OCI-LY1 (cell line): ENCODE measurements at regions not wholly inside any gene's neighbourhood (a gene's known extent, or its start where the extent isn't known, plus 50 kb on each side); places are given as distances from the start of the nearest gene placed in this dataset.

Experiments used
- H2AFZ ChIP-seq: fragments of 200-600 bp; sonication (generic), shearing (Covaris generic); 2 replicates; pipeline ENCODE4 v1.6.0; 2014; ENCODE audit warnings: antibody characterized with exemption, mild to moderate bottlenecking, low read length
- H3F3A ChIP-seq: fragments of 200-600 bp; sonication (generic), shearing (Covaris generic); 2 replicates; pipeline ENCODE4 v1.6.0; 2014; ENCODE audit warnings: mild to moderate bottlenecking, antibody characterized with exemption, low read length, moderate library complexity; ENCODE audit not compliant: insufficient read depth
- H3K27ac ChIP-seq: fragments of 200-600 bp; sonication (generic); 2 replicates; pipeline ENCODE4 v1.5.1; 2014; ENCODE audit warnings: low read length, mixed run types, mild to moderate bottlenecking, low read depth; ENCODE audit not compliant: poor library complexity, severe bottlenecking
- H3K27me3 ChIP-seq: fragments of 200-600 bp; sonication (generic); 2 replicates; pipeline ENCODE4 v1.6.0; 2014; ENCODE audit warnings: antibody characterized with exemption, mild to moderate bottlenecking, low read length, moderate library complexity; ENCODE audit not compliant: insufficient read depth
- H3K36me3 ChIP-seq: fragments of 200-600 bp; sonication (generic); 2 replicates; pipeline ENCODE4 v1.6.1; 2014; ENCODE audit warnings: mild to moderate bottlenecking, antibody characterized with exemption, low read length, moderate library complexity, mixed read lengths; ENCODE audit not compliant: insufficient read depth
- H3K4me1 ChIP-seq: fragments of 200-600 bp; sonication (generic); 2 replicates; pipeline ENCODE4 v1.5.1; 2014; ENCODE audit warnings: mild to moderate bottlenecking, low read length, moderate library complexity; ENCODE audit not compliant: insufficient read depth, severe bottlenecking
- H3K4me2 ChIP-seq: fragments of 200-600 bp; sonication (generic), shearing (Covaris generic); 2 replicates; pipeline ENCODE4 v1.6.1; 2014; ENCODE audit warnings: low read length
- H3K4me3 ChIP-seq: fragments of 200-600 bp; sonication (generic); 2 replicates; pipeline ENCODE4 v1.5.1; 2014; ENCODE audit warnings: low read length, low read depth, mild to moderate bottlenecking, mixed read lengths; ENCODE audit not compliant: poor library complexity, severe bottlenecking
- H3K79me2 ChIP-seq: fragments of 200-600 bp; shearing (Covaris generic); 2 replicates; pipeline ENCODE4 v1.6.1; 2016; ENCODE audit warnings: mixed run types, low read length, mixed read lengths; ENCODE audit not compliant: insufficient read depth
- H3K9ac ChIP-seq: fragments of 200-600 bp; sonication (generic), shearing (Covaris generic); 2 replicates; pipeline ENCODE4 v1.6.1; 2014; ENCODE audit warnings: mild to moderate bottlenecking, low read length, mixed read lengths
- H3K9me2 ChIP-seq: fragments of 200-600 bp; sonication (generic), shearing (Covaris generic); 2 replicates; pipeline ENCODE4 v1.6.1; 2014; ENCODE audit warnings: low read depth, mild to moderate bottlenecking, low read length, mixed read lengths
- H3K9me3 ChIP-seq: fragments of 200-600 bp; shearing (Covaris generic); 2 replicates; pipeline ENCODE4 v1.6.1; 2014; ENCODE audit warnings: low read length, mixed read lengths
- H4K20me1 ChIP-seq: fragments of 200-600 bp; sonication (generic), shearing (Covaris generic); 2 replicates; pipeline ENCODE4 v1.6.0; 2016; ENCODE audit warnings: mild to moderate bottlenecking, low read length; ENCODE audit not compliant: insufficient read depth
- CTCF ChIP-seq: fragments of 200-600 bp; sonication (generic), shearing (Covaris generic); IDR thresholded peaks from 2 replicates; pipeline ENCODE4 v1.5.1; 2017; ENCODE audit warnings: mild to moderate bottlenecking, antibody characterized with exemption, low read length, moderate library complexity, mixed read lengths
- EZH2 ChIP-seq: fragments of 200-600 bp; sonication (generic), shearing (Covaris generic); IDR thresholded peaks from 2 replicates; pipeline ENCODE4 v1.8.0; 2017; ENCODE audit warnings: borderline replicate concordance, mixed run types, mild to moderate bottlenecking, antibody characterized with exemption, low read length, moderate library complexity, mixed read lengths

GRCh38 chr17:77796176-77796860, 162.2 kb upstream of the TNRC6C start:
- Histone ChIP-seq H3K4me1 (no peaks in the 10 kb centered on the region), H3K9me3 (no peaks in the 10 kb centered on the region), H3K9ac (no peak overlapping the region), H3K36me3 (no peaks in the 10 kb centered on the region), H2AFZ (no peak overlapping the region), H4K20me1 (no peaks in the 10 kb centered on the region), H3K4me3 (no peak overlapping the region), H3K27ac (no peak overlapping the region), H3K27me3 (no peaks in the 10 kb centered on the region; the same call in 1 of the 2 replicates), H3K4me2 (no peak overlapping the region), H3F3A (no peaks in the 10 kb centered on the region), H3K9me2 (no peaks in the 10 kb centered on the region), H3K79me2 (no peaks in the 10 kb centered on the region)
- TF ChIP-seq CTCF (no peak), EZH2 (no peak)

GRCh38 chr17:77798031-77798430, 160.5 kb upstream of the TNRC6C start:
- TF ChIP-seq EZH2, result no peak
- no peak for TF ChIP-seq CTCF
- Histone ChIP-seq H3K27ac (no peak overlapping the region), H3K9me2 (no peaks in the 10 kb centered on the region), H3K36me3 (no peaks in the 10 kb centered on the region), H4K20me1 (no peaks in the 10 kb centered on the region), H3K4me3 (no peak overlapping the region), H3K79me2 (no peaks in the 10 kb centered on the region), H3K4me1 (no peaks in the 10 kb centered on the region), H3F3A (no peaks in the 10 kb centered on the region), H3K9me3 (no peaks in the 10 kb centered on the region), H2AFZ (no peak overlapping the region), H3K4me2 (no peak overlapping the region), H3K9ac (no peak overlapping the region), H3K27me3 (no peaks in the 10 kb centered on the region; the same call in 1 of the 2 replicates)

- H3K27me3 ChIP-seq, result no peaks in the 10 kb centered on the region; the same call in 1 of the 2 replicates
- no peak overlapping the region for H3K27ac ChIP-seq
- H3K9me2 ChIP-seq, result no peaks in the 10 kb centered on the region
- no peak overlapping the region for H3K4me3 ChIP-seq
- no peak overlapping the region for H3K4me2 ChIP-seq
- no peak overlapping the region for H2AFZ ChIP-seq
- H3F3A ChIP-seq, result no peaks in the 10 kb centered on the region
- H3K4me1 ChIP-seq, result no peaks in the 10 kb centered on the region
- H3K9me3 ChIP-seq, result no peaks in the 10 kb centered on the region
- H3K79me2 ChIP-seq, result no peaks in the 10 kb centered on the region
- no peaks in the 10 kb centered on the region for H4K20me1 ChIP-seq
- H3K9ac ChIP-seq, result no peak overlapping the region
- H3K36me3 ChIP-seq, result no peaks in the 10 kb centered on the region
- TF ChIP-seq CTCF (no peak), EZH2 (no peak)
These were observed 160.0 kb upstream of the TNRC6C start for GRCh38 chr17:77798481-77798880.
